Stomach (tissue), 4 donors: ENCODE measurements at regions not wholly inside any gene's neighbourhood (a gene's known extent, or its start where the extent isn't known, plus 50 kb on each side); places are given as distances from the start of the nearest gene placed in this dataset.

Source experiments
- CTCF ChIP-seq, 7 experiments: fragments of 450-650 bp in 4 of 7; fragments of 200-600 bp in 3 of 7; sonication (generic) in 3 of 7; IDR thresholded peaks; one replicate each; pipeline ENCODE4 v1.5.1; 2016 to 2019; ENCODE audit warnings: antibody characterized with exemption in 7 of 7, control low read depth in 2 of 7, mild to moderate bottlenecking in 1 of 7
- POLR2A ChIP-seq, 4 donors: fragments of 450-650 bp; IDR thresholded peaks; one replicate each; pipeline ENCODE4 v1.6.1; 2016; ENCODE audit warnings: antibody characterized with exemption in 4 of 4, control low read depth in 2 of 4, mild to moderate bottlenecking in 1 of 4, moderate library complexity in 1 of 4

GRCh38 chr21:15204970-15205286 is 140.1 kb upstream of the NRIP1 start:
- TF ChIP-seq CTCF (IDR thresholded peaks at IDR 0.05): no peak
- no peak for TF ChIP-seq POLR2A (IDR thresholded peaks at IDR 0.05)
